Natural killer cell (primary cell): ENCODE measurements at regions not wholly inside any gene's neighbourhood (a gene's known extent, or its start where the extent isn't known, plus 50 kb on each side); places are given as distances from the start of the nearest gene placed in this dataset.

Experiments used
- ATAC-seq, 3 donors: fragments of 150-1000 bp in 2 of 3; fragments of 200-7000 bp in 1 of 3; cut with Tn5 transposase; 1 replicate in 1 of 3; 2 replicates in 2 of 3; pipeline ENCODE4 v1.10.0; 2021; ENCODE audit warnings: mild to moderate bottlenecking in 2 of 3, moderate library complexity in 2 of 3
- DNase-seq, 2 donors: peaks; one replicate each; pipeline versions ENCODE4 v3.0.0 to v3.0.0-alpha.2; 2013 to 2021; ENCODE audit warnings: mixed read lengths in 1 of 2
- H3K27ac ChIP-seq: one replicate; pipeline ENCODE4 v1.5.1; 2013; ENCODE audit warnings: mild to moderate bottlenecking, low read length
- H3K27me3 ChIP-seq: one replicate; pipeline ENCODE4 v1.6.1; 2013; ENCODE audit warnings: low read length; ENCODE audit not compliant: control insufficient read depth, insufficient read depth
- H3K36me3 ChIP-seq: one replicate; pipeline ENCODE4 v1.6.1; 2013; ENCODE audit warnings: low read length; ENCODE audit not compliant: control insufficient read depth, insufficient read depth
- H3K4me1 ChIP-seq: one replicate; pipeline ENCODE4 v1.6.1; 2013; ENCODE audit warnings: low read length; ENCODE audit not compliant: control insufficient read depth, insufficient read depth
- H3K4me3 ChIP-seq: one replicate; pipeline ENCODE4 v1.5.1; 2013; ENCODE audit warnings: low read length
- H3K9me3 ChIP-seq: one replicate; pipeline ENCODE4 v1.6.1; 2013; ENCODE audit warnings: low read length; ENCODE audit not compliant: control insufficient read depth, insufficient read depth
- H3K27ac Mint-ChIP-seq, 2 donors: one replicate each; pipeline ENCODE4 v1.8.0; 2022; ENCODE audit warnings: mild to moderate bottlenecking in 2 of 2, mixed read lengths in 2 of 2, moderate library complexity in 1 of 2
- H3K27me3 Mint-ChIP-seq, 2 donors: one replicate each; pipeline ENCODE4 v1.8.0; 2022; ENCODE audit warnings: low read depth in 2 of 2, mixed read lengths in 2 of 2
- H3K36me3 Mint-ChIP-seq: one replicate; pipeline ENCODE4 v1.8.0; 2022; ENCODE audit warnings: mixed read lengths
- H3K4me1 Mint-ChIP-seq, 2 donors: one replicate each; pipeline ENCODE4 v1.8.0; 2022; ENCODE audit warnings: mixed read lengths in 2 of 2
- H3K4me3 Mint-ChIP-seq: one replicate; pipeline ENCODE4 v1.8.0; 2022; ENCODE audit warnings: mild to moderate bottlenecking, moderate library complexity, mixed read lengths
- H3K9me3 Mint-ChIP-seq, 2 donors: one replicate each; pipeline ENCODE4 v1.8.0; 2022; ENCODE audit warnings: mixed read lengths in 2 of 2
- WGBS: methylation state at CpG from one replicate; pipeline ENCODE4 v1.1.7; 2013; ENCODE audit warnings: missing lambda C conversion rate; ENCODE audit not compliant: insufficient coverage; 5-methylcytosine and 5-hydroxymethylcytosine counted together
- intact Hi-C: fragments of 100-400 bp; cut with micrococcal nuclease; formaldehyde crosslinking; loops from one replicate; pipeline ENCODE4 v1.14.2; 2022
- TF ChIP-seq, protein P1 (sequence below): fragments of 200-600 bp; IDR thresholded peaks from one replicate; pipeline ENCODE4 v1.8.0; 2022; ENCODE audit warnings: antibody characterized with exemption

DNA sequence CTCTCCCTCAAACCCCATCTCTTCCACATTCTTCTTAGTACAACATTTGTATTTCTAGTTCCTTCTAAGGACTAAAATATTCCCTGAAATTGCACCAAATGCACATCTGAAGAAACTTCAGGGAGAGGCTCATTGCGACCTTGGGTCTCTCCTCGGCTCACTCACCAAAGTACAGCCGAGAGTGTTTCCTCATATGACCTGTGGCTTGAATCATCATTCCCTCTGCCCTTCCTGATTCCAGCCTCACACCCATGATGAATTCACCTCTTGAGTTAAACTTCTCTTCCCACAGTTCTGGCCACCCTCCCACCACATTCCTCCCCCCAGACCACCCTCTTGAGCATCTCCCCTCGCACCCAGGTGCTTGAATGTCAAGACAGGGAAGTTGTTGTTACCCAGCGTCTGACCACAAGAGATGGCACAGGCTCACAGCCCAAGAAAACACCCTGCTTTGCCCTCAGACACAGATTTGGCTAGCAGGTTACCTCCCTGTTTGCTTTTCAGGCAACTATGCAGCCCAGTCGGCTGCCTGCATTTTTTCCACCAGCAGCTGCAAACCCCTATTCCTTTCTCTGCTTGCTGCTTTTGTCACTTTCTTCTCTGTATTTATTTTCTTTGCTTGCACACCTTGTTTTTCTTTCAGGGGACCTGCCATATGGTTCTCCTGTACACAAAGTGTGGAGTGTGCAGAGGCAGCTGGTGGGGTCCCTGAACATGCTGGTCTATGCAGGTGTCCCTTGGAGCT is 214.8 kb downstream of the SPATA18 start:
- no peaks in the 10 kb centered on the region for H3K36me3 ChIP-seq
- no peaks in the 10 kb centered on the region for H3K27me3 ChIP-seq
- no peaks in the 10 kb centered on the region for H3K36me3 Mint-ChIP-seq
- no peak for ATAC-seq
- DNase-seq: no peak
- H3K4me3 Mint-ChIP-seq: no peak overlapping the region
- 78% methylated on average over 6 of the region's 6 CpGs for WGBS
- no peaks in the 10 kb centered on the region for H3K4me1 ChIP-seq
- no peak overlapping the region for H3K27ac Mint-ChIP-seq
- no peaks in the 10 kb centered on the region for H3K27me3 Mint-ChIP-seq
- no peak overlapping the region for H3K27ac ChIP-seq
- H3K4me3 ChIP-seq: no peak overlapping the region
- TF ChIP-seq, protein P1, sequence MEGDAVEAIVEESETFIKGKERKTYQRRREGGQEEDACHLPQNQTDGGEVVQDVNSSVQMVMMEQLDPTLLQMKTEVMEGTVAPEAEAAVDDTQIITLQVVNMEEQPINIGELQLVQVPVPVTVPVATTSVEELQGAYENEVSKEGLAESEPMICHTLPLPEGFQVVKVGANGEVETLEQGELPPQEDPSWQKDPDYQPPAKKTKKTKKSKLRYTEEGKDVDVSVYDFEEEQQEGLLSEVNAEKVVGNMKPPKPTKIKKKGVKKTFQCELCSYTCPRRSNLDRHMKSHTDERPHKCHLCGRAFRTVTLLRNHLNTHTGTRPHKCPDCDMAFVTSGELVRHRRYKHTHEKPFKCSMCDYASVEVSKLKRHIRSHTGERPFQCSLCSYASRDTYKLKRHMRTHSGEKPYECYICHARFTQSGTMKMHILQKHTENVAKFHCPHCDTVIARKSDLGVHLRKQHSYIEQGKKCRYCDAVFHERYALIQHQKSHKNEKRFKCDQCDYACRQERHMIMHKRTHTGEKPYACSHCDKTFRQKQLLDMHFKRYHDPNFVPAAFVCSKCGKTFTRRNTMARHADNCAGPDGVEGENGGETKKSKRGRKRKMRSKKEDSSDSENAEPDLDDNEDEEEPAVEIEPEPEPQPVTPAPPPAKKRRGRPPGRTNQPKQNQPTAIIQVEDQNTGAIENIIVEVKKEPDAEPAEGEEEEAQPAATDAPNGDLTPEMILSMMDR: no peak
- H3K4me1 Mint-ChIP-seq: no peaks in the 10 kb centered on the region
- intact Hi-C loops: no loop called here
- no peaks in the 10 kb centered on the region for H3K9me3 ChIP-seq
- peaks cover 9 to 12% of the 10 kb centered on the region in 2 donors for H3K9me3 Mint-ChIP-seq

DNA sequence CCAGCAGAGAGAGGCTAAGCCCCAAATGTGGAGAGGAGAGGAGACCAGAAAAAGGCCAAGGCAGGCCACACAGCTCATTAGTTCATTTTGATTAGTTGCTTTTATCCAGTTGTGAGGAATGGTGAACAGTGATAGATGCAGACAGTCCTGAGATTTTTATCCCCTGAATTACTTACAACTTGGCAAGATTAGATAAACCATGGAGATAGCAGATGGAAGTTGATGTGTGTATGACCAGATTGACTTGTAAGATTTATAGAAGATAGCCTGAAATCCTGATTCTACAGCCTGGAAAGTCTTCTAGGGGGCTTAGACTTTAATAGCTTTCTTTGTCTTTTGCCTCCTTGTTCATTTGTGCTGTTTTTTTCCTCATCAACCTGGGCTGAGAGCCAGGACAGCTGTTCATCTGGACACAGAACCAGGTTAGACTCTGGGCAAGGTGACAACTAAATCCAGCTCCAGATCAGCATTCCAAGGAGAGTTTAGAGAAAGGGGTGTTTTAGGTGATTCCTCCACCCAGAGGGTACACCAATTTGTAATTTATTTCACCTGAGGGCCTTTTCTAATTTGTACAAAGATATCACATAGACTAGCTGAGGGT is 215.5 kb downstream of the SPATA18 start:
- intact Hi-C loops: no loop called here
- H3K9me3 Mint-ChIP-seq: peaks cover 10 to 13% of the 10 kb centered on the region in 2 donors
- no peak for ATAC-seq
- Histone ChIP-seq H3K27ac (no peak overlapping the region), H3K36me3 (no peaks in the 10 kb centered on the region), H3K4me1 (no peaks in the 10 kb centered on the region), H3K4me3 (no peak overlapping the region), H3K9me3 (no peaks in the 10 kb centered on the region), H3K27me3 (no peaks in the 10 kb centered on the region)
- no peak overlapping the region for H3K4me3 Mint-ChIP-seq
- H3K27ac Mint-ChIP-seq: no peak overlapping the region
- no peak for DNase-seq
- H3K4me1 Mint-ChIP-seq: no peaks in the 10 kb centered on the region
- TF ChIP-seq, protein P1: no peak
- H3K27me3 Mint-ChIP-seq: no peaks in the 10 kb centered on the region
- no peaks in the 10 kb centered on the region for H3K36me3 Mint-ChIP-seq

- Mint-ChIP-seq H3K36me3 (no peaks in the 10 kb centered on the region), H3K9me3 (peaks cover 14 to 19% of the 10 kb centered on the region in 2 donors), H3K27me3 (no peaks in the 10 kb centered on the region), H3K27ac (no peak overlapping the region), H3K4me1 (no peaks in the 10 kb centered on the region), H3K4me3 (no peak overlapping the region)
- TF ChIP-seq, protein P1: no peak
- ATAC-seq (no peak), DNase-seq (no peak)
- Histone ChIP-seq H3K4me1 (no peaks in the 10 kb centered on the region), H3K27ac (no peak overlapping the region), H3K9me3 (peaks cover 6% of the 10 kb centered on the region), H3K27me3 (no peaks in the 10 kb centered on the region), H3K36me3 (no peaks in the 10 kb centered on the region), H3K4me3 (no peak overlapping the region)
- intact Hi-C loops: no loop called here
These were observed 218.7 kb downstream of the SPATA18 start for GRCh38 chr4:52269761-52270160.

- intact Hi-C loops: no loop called here
- DNase-seq: no peak
- Histone ChIP-seq H3K27me3 (no peaks in the 10 kb centered on the region), H3K4me3 (no peak overlapping the region), H3K27ac (no peak overlapping the region), H3K36me3 (no peaks in the 10 kb centered on the region), H3K4me1 (no peaks in the 10 kb centered on the region), H3K9me3 (peaks cover 6% of the 10 kb centered on the region)
- no peak for ATAC-seq
- Mint-ChIP-seq H3K36me3 (peaks cover 2% of the 10 kb centered on the region), H3K9me3 (peaks cover 12 to 16% of the 10 kb centered on the region in 2 donors), H3K27ac (no peak overlapping the region), H3K4me3 (no peak overlapping the region), H3K27me3 (no peaks in the 10 kb centered on the region), H3K4me1 (no peaks in the 10 kb centered on the region)
- TF ChIP-seq, protein P1: no peak
These were observed 222.8 kb downstream of the SPATA18 start for GRCh38 chr4:52273885-52274284.
